ENCODE measurements at regions not wholly inside any gene's neighbourhood (a gene's known extent, or its start where the extent isn't known, plus 50 kb on each side); places are given as distances from the start of the nearest gene placed in this dataset.
"Not testable (repeated sequence)": the region's sequence is repeated elsewhere in the genome, so short reads cannot be mapped to it uniquely, and the experiment has no call there.

- WGBS, 5 donors, result 91 to 97% (median 94%) methylated on average over 2 of the region's 2 CpGs
- Histone ChIP-seq H3K27me3 (replicated peaks in 1 of 7) (no peaks in the 10 kb centered on the region), H3K36me3 (no peaks in the 10 kb centered on the region), H3K4me3 (no peak overlapping the region), H3K4me1 (no peaks in the 10 kb centered on the region), H3K27ac (no peak overlapping the region), H3K9me3 (peaks cover 0 to 1% (median 0%) of the 10 kb centered on the region in 8 donors)
- no peak for DNase-seq
- TF ChIP-seq POLR2A (IDR thresholded peaks at IDR 0.05) (no peak), CTCF (IDR thresholded peaks at IDR 0.05 in 8 of 11, conservative IDR thresholded peaks at IDR 0.05 in 3 of 11) (no peak), POLR2AphosphoS5 (IDR thresholded peaks at IDR 0.05) (no peak)
- intact Hi-C loops (cut with DNase I; ENCODE audit: low total_unique reads), result no loop called here
These were observed 160.1 kb upstream of the ACTBL2 start for GRCh38 chr5:57642698-57643097.

- intact Hi-C loops (cut with DNase I; ENCODE audit: low total_unique reads), result no loop called here
- Histone ChIP-seq H3K27me3 (replicated peaks in 1 of 7) (no peaks in the 10 kb centered on the region), H3K4me1 (no peaks in the 10 kb centered on the region), H3K27ac (no peak overlapping the region), H3K9me3 (no peaks in the 10 kb centered on the region), H3K36me3 (no peaks in the 10 kb centered on the region), H3K4me3 (no peak overlapping the region)
- TF ChIP-seq POLR2A (IDR thresholded peaks at IDR 0.05) (no peak), CTCF (IDR thresholded peaks at IDR 0.05 in 8 of 11, conservative IDR thresholded peaks at IDR 0.05 in 3 of 11) (no peak), POLR2AphosphoS5 (IDR thresholded peaks at IDR 0.05) (no peak)
- WGBS, 5 donors, result 88 to 95% (median 93%) methylated on average over 4 of the region's 4 CpGs
- no peak for DNase-seq
These were observed 159.5 kb upstream of the ACTBL2 start for GRCh38 chr5:57642066-57642465.

DNA sequence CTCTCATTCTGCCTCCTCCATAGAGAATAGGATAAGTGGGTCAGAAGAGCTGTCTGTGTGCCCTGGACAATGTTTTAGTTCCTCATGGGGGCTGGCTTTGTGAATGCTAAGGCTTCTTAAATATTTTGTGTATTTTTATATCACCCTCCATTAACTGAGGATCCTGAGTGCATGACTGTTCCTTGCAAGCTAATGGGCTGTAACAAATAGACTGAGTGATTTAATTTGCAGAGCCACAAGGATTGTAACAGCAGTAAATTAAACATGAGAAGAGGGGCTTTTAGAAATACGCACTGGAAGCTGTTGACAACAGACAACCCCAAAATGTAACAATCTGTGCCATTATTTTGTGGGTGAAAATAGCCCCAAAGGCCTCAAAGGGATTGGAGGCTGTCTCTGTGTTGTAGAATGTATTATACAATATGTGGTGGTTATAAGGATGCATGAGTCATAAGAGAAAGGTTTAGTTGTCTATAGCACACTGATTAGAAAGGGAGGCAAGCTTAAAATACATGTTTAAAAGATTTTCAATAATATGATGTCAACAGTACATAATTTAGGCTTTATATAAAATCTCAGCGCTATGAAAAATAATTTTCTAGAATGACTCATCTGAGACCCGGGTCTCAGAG lies 152.7 kb upstream of the ACTBL2 start:
- no peak overlapping the region for H3K27ac ChIP-seq
- intact Hi-C loops (cut with DNase I; ENCODE audit: low total_unique reads), result no loop called here
- H3K4me1 ChIP-seq, result no peaks in the 10 kb centered on the region
- no peaks in the 10 kb centered on the region for H3K36me3 ChIP-seq
- TF ChIP-seq POLR2AphosphoS5 (IDR thresholded peaks at IDR 0.05), result no peak
- no peak for TF ChIP-seq POLR2A (IDR thresholded peaks at IDR 0.05)
- TF ChIP-seq CTCF (IDR thresholded peaks at IDR 0.05 in 8 of 11, conservative IDR thresholded peaks at IDR 0.05 in 3 of 11), result no peak
- no peak for DNase-seq
- H3K9me3 ChIP-seq, result no peaks in the 10 kb centered on the region
- H3K4me3 ChIP-seq, result no peak overlapping the region
- WGBS, 5 donors, result 88 to 97% (median 92%) methylated on average over 3 of the region's 3 CpGs
- H3K27me3 ChIP-seq (replicated peaks in 1 of 7), result no peaks in the 10 kb centered on the region

GRCh38 chr5:57632937-57633336 lies 150.3 kb upstream of the ACTBL2 start:
- Histone ChIP-seq H3K9me3 (no peaks in the 10 kb centered on the region), H3K27ac (no peak overlapping the region), H3K36me3 (no peaks in the 10 kb centered on the region), H3K4me1 (no peaks in the 10 kb centered on the region), H3K27me3 (replicated peaks in 1 of 7) (no peaks in the 10 kb centered on the region), H3K4me3 (no peak overlapping the region)
- 47 to 84% (median 51%) methylated on average over 1 of the region's 1 CpG for WGBS, 5 donors
- intact Hi-C loops (cut with DNase I; ENCODE audit: low total_unique reads), result no loop called here
- no peak for TF ChIP-seq POLR2AphosphoS5 (IDR thresholded peaks at IDR 0.05)
- TF ChIP-seq POLR2A (IDR thresholded peaks at IDR 0.05), result no peak
- no peak for TF ChIP-seq CTCF (IDR thresholded peaks at IDR 0.05 in 8 of 11, conservative IDR thresholded peaks at IDR 0.05 in 3 of 11)
- DNase-seq, result no peak

DNA sequence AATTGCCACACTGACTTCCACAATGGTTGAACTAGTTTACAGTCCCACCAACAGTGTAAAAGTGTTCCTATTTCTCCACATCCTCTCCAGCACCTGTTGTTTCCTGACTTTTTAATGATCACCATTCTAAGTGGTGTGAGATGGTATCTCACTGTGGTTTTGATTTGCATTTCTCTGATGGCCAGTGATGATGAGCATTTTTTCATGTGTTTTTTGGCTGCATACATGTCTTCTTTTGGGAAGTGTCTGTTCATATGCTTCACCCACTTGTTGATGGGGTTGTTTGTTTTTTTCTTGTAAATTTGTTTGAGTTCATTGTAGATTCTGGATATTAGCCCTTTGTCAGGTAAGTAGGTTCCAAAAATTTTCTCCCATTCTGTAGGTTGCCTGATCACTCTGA lies 148.5 kb upstream of the ACTBL2 start:
- H3K27ac ChIP-seq; intact Hi-C loops (cut with DNase I; ENCODE audit: low total_unique reads); H3K4me1 ChIP-seq; H3K36me3 ChIP-seq; H3K9me3 ChIP-seq; H3K4me3 ChIP-seq; DNase-seq; H3K27me3 ChIP-seq (replicated peaks in 1 of 7): not testable (repeated sequence)

All from spleen (tissue), 11 donors.